DMS153 treated with DMSO at 0.1 percent for 48 hours (cell line): ENCODE measurements at regions not wholly inside any gene's neighbourhood (a gene's known extent, or its start where the extent isn't known, plus 50 kb on each side); places are given as distances from the start of the nearest gene placed in this dataset.
"Not testable (repeated sequence)": the region's sequence is repeated elsewhere in the genome, so short reads cannot be mapped to it uniquely, and the experiment has no call there.

ENCODE experiments used
- DNase-seq: peaks from one replicate; lab custom pipeline; 2025; ENCODE audit not compliant: unreplicated experiment; lab: John Stamatoyannopoulos, UW

- no peak for DNase-seq
Observed at GRCh38 chr5:99177796-99178195, 249.0 kb upstream of the CHD1 start.

- no peak for DNase-seq
Observed at GRCh38 chr5:99176186-99176585, 247.4 kb upstream of the CHD1 start.

DNA sequence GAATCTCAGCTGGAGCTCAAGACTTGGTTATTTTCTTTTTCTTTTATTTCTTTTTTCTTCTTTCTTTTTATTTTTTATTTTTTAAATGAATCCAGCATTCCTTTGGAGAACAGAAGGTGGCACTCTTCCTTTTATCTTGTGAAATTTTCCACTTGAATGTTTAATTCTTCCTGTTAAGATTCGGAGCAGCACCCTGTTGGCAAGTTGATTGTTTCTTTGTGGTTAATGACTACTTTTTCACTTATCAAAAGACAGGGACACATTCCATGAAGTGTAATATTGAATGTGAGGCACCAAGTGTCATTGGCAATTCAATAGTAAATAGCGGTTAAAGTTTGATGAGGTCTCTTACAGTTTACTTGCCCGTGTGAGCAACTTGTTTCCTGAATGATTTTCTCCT is 240.5 kb upstream of the CHD1 start:
- no peak for DNase-seq

DNA sequence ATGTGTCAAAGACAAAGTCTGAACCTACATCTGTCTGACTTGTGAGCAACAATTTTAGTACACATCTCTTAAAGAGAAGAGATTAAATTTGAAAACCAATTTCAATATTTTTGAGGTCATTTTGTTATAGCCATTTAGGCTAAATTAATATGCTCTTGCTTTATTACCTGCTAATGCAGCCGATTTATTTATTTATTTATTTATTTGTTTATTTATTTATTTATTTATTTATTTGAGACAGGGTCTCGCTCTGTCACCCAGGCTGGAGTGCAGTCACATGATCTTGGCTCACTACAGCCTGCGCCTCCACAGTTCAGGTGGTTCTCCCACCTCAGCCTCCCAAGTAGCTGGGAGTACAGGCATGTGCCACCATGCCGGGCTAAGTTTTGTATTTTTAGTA is 232.7 kb upstream of the CHD1 start:
- DNase-seq, result not testable (repeated sequence)

DNA sequence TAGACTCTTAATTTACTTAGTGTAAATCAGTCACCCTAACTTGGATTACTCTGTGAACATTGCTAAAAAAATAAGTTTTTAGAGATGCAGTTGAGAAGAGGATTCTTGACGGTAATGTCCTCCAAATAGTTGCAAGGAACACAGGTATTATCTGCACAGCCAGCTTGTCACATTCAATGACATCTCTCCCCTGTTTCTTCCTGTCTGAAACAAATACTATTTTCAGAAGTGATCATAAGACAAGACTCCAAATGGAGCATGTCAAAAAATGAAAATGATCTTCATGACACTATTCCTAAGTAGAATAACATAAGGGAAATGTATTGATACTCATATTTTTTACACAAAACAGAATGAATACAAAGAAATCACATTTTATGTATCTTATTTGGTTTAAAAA is 227.9 kb upstream of the CHD1 start:
- no peak for DNase-seq

- DNase-seq, result not testable (repeated sequence)
Observed at GRCh38 chr5:99143283-99143795, 214.5 kb upstream of the CHD1 start.

GRCh38 chr5:99141534-99142128 is 212.8 kb upstream of the CHD1 start:
- DNase-seq, result no peak

GRCh38 chr5:99138911-99139310 is 210.1 kb upstream of the CHD1 start:
- DNase-seq, result no peak

DNA sequence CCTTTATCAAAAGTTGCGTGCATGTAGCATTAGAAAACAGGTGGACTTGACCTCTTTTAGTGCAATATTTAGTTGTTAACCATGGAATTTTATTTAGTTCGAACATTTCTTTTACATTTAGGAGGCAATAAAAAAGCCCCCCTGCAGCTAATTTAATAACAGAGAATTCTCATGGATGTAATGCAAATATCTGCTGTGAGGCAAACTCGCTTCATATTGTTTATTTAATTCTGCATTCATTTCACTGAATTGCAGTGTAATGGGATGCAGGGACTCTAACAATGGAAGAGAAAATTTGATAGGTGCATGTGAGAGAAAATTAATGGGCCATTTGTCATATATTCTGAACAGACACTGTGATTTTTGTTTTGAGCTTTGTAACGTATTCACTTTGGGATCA is 205.1 kb upstream of the CHD1 start:
- DNase-seq, result no peak

GRCh38 chr5:99129768-99130501 is 201.1 kb upstream of the CHD1 start:
- no peak for DNase-seq

GRCh38 chr5:99122976-99123375 is 194.2 kb upstream of the CHD1 start:
- no peak for DNase-seq

- DNase-seq, result no peak
Observed at GRCh38 chr5:99119326-99119725, 190.5 kb upstream of the CHD1 start.

DNA sequence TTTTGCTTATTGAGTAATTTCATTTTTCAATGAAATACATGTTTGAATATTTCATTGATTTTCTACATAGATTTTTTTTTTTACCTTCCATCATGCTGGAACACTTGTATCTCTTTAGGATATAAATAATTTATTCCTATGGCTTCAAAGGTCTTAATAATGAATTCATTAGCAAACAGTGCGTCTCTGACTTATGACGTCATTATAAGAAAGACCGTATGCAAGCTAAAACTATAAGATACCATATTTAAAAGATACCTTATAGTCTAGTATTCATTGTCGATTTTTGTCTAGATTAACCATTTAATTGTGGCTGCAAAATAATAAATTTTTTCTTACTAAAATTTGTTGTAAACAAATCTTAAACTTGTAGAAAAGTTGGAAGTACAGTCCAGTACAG is 187.7 kb upstream of the CHD1 start:
- no peak for DNase-seq

GRCh38 chr5:99109894-99110293 is 181.1 kb upstream of the CHD1 start:
- no peak for DNase-seq

DNA sequence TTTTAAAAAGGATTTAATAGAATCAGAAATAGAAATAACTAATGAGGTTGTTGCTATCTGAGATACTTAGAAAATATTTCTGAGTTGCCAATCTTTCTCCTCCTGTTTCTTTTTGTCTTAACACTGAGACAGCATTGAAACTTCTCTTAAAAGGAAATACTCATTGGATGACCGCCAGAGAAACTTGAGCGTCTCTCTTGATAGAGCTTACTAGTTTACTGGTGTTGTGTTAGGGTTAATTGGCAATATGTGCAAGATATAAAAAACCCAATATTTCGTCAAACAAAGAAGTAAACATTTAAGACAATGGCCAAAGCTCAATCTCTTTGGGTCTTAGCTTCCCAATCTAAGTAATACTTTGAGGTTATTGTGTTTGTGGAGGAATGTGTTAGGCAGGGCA is 176.4 kb upstream of the CHD1 start:
- DNase-seq, result no peak

DNA sequence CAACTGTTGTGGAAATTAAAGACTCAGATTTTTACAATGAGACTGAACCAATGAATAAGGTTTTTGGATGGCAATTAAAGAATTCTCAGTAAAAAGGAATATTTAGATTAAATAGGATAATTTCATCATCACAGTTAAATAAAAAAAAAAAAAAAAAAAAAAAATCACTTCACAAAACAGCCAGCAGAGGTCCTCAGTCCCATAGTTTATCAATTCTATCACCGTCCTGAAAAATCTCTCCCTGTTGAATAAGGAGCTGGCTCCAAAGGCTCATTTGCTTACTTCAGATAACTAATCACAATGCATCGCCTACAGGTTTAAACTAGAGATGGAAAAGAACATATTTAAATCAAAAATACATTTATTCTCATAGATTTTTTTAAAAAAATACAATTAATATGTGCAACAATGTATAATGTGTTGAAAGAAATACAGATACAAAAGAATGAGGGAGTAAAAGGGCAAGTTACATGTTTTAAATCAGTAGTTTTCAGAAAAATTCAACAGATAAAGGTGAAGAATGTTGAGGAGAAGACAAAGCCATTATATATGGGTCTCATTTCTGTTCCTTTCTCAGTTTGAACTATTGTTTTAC is 175.8 kb upstream of the CHD1 start:
- DNase-seq, result no peak

- no peak for DNase-seq
Observed at GRCh38 chr5:99102073-99102697, 173.4 kb upstream of the CHD1 start.

DNA sequence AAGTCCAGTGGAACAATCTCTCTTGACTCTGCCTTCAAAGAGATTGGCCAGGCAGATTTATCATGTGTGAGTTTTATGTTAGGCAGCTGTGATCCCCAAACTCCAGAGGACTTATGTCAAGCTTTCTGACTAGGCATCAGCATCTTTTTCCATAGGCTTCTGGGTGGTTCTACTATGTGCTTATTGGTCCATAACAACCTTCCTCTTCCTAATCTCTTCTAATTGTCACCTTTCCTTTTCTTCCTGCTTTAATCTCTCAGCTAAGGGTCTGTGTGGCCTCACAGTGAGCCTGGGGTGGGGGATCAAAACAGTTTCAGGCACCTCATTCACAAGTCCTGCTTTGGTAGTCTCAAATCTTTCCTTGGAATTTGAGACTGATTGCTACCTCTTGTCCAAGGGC is 170.9 kb upstream of the CHD1 start:
- no peak for DNase-seq

- DNase-seq, result no peak
Observed at GRCh38 chr5:99089822-99090549, 161.2 kb upstream of the CHD1 start.

DNA sequence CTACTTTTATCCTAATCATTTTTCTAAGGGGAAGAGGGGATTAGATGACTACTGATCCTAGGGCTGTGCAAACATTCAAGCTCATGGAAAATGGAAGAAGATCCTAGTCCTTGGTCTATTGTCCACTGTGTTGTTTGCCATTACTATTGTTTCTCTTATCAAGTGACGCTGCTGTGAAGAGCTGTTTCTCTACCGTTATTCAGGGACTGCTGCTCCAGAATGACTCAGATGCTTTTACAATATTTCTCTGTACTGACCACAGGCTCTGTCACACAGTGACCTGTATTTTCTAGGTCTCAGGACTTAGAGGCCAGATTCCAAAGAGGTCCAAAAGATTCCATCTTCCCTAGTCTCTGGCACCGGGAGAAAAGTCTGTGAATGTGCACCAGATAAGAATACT is 159.5 kb upstream of the CHD1 start:
- no peak for DNase-seq

DNA sequence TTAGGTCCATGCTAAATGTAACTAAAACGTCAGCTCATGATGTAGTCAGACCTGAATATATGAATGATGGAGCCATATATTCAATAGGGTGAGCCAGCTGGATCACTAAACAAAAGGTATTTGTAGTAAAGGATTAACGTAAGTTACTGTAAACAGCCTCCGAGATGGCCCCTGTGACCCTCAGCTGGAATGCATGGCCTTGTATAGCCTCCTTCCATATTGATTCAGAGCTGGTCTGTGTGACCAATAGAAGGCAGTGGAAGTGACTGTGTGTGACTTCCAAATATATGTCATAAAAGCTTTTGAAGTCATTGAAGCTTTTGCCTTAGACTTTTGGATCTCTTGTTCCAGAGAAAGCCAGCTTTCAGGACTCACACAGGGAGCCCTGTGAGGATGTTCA is 154.4 kb upstream of the CHD1 start:
- no peak for DNase-seq
